T-cell (primary cell): ENCODE measurements at regions not wholly inside any gene's neighbourhood (a gene's known extent, or its start where the extent isn't known, plus 50 kb on each side); places are given as distances from the start of the nearest gene placed in this dataset.
"Not testable (repeated sequence)": the region's sequence is repeated elsewhere in the genome, so short reads cannot be mapped to it uniquely, and the experiment has no call there.

Experiments
- ATAC-seq, 4 experiments: fragments of 200-7000 bp in 3 of 4; fragments of 150-1000 bp in 1 of 4; cut with Tn5 transposase; replicated peaks in 1 of 4; 1 replicate in 3 of 4; 2 replicates in 1 of 4; pipeline ENCODE4 v1.10.0; 2021; ENCODE audit warnings: moderate library complexity in 3 of 4, mild to moderate bottlenecking in 2 of 4, moderate number of reproducible peaks in 1 of 4
- CTCF ChIA-PET, 2 donors: fragments of 300-600 bp; sonication (Branson Sonifier 250); formaldehyde crosslinking; loops; one replicate each; lab custom pipeline; 2022; ENCODE audit warnings: antibody characterized with exemption in 2 of 2; lab: Charles Lee
- POLR2A ChIA-PET, 2 donors: fragments of 300-600 bp; sonication (Branson Sonifier 250); formaldehyde crosslinking; loops; one replicate each; lab custom pipeline; 2022; ENCODE audit warnings: antibody characterized with exemption in 2 of 2; lab: Charles Lee
- DNase-seq, 35 experiments: peaks; one replicate each; pipeline versions ENCODE4 v3.0.0 to v3.0.0-alpha.2; 2013 to 2023
- H3K27ac ChIP-seq: one replicate; pipeline ENCODE4 v1.5.1; 2013; ENCODE audit warnings: low read length
- H3K27me3 ChIP-seq, 2 experiments: replicated peaks in 1 of 2; 1 replicate in 1 of 2; 2 replicates in 1 of 2; pipeline versions ENCODE4 v1.6.1 to v1.7.0; 2013; ENCODE audit warnings: low read length in 1 of 2, mixed read lengths in 1 of 2; ENCODE audit not compliant: control insufficient read depth in 2 of 2, insufficient read depth in 2 of 2; ENCODE audit errors: extremely low read depth in 1 of 2
- H3K36me3 ChIP-seq, 2 donors: 1 replicate in 1 of 2; 2 replicates in 1 of 2; pipeline versions ENCODE4 v1.6.1 to v1.7.0; 2013; ENCODE audit warnings: low read length in 1 of 2; ENCODE audit not compliant: control insufficient read depth in 2 of 2, insufficient read depth in 1 of 2; ENCODE audit errors: extremely low read depth in 1 of 2
- H3K4me1 ChIP-seq, 2 experiments: 1 replicate in 1 of 2; 2 replicates in 1 of 2; pipeline versions ENCODE4 v1.6.1 to v1.7.0; 2013; ENCODE audit warnings: low read length in 2 of 2, mixed read lengths in 1 of 2; ENCODE audit not compliant: insufficient read depth in 2 of 2, control insufficient read depth in 1 of 2; ENCODE audit errors: extremely low read depth in 1 of 2
- H3K4me3 ChIP-seq, 2 donors: 1 replicate in 1 of 2; 2 replicates in 1 of 2; pipeline versions ENCODE4 v1.5.1 to v1.7.0; 2013; ENCODE audit warnings: mild to moderate bottlenecking in 2 of 2, low read length in 1 of 2, moderate library complexity in 1 of 2; ENCODE audit not compliant: control insufficient read depth in 1 of 2; ENCODE audit errors: extremely low read depth in 1 of 2
- H3K9me3 ChIP-seq: 2 replicates; pipeline ENCODE4 v1.7.0; 2013
- H3K27ac Mint-ChIP-seq, 2 donors: one replicate each; pipeline ENCODE4 v1.8.0; 2020 to 2021; ENCODE audit warnings: mild to moderate bottlenecking in 2 of 2, mixed read lengths in 2 of 2
- H3K27me3 Mint-ChIP-seq, 2 donors: one replicate each; pipeline ENCODE4 v1.8.0; 2021 to 2022; ENCODE audit warnings: mixed read lengths in 2 of 2
- H3K36me3 Mint-ChIP-seq: one replicate; pipeline ENCODE4 v1.8.0; 2021; ENCODE audit warnings: mixed read lengths
- H3K4me1 Mint-ChIP-seq, 3 donors: one replicate each; pipeline ENCODE4 v1.8.0; 2020 to 2022; ENCODE audit warnings: mixed read lengths in 3 of 3, mild to moderate bottlenecking in 1 of 3
- H3K4me3 Mint-ChIP-seq, 3 donors: one replicate each; pipeline ENCODE4 v1.8.0; 2020 to 2022; ENCODE audit warnings: mild to moderate bottlenecking in 3 of 3, mixed read lengths in 3 of 3, moderate library complexity in 3 of 3
- H3K9me3 Mint-ChIP-seq, 3 donors: one replicate each; pipeline ENCODE4 v1.8.0; 2020 to 2022; ENCODE audit warnings: mixed read lengths in 3 of 3
- WGBS: methylation state at CpG from one replicate; pipeline ENCODE4 v1.1.5; 2013; ENCODE audit warnings: missing lambda C conversion rate; ENCODE audit not compliant: insufficient coverage; 5-methylcytosine and 5-hydroxymethylcytosine counted together

- Histone ChIP-seq H3K9me3 (peaks cover 5% of the 10 kb centered on the region), H3K4me1 (no peaks in the 10 kb centered on the region), H3K4me3 (no peak overlapping the region), H3K27me3 (no peaks in the 10 kb centered on the region), H3K36me3 (no peaks in the 10 kb centered on the region), H3K27ac (no peak overlapping the region)
- Mint-ChIP-seq H3K9me3 (peaks cover 33 to 50% (median 42%) of the 10 kb centered on the region in 3 donors), H3K36me3 (no peaks in the 10 kb centered on the region), H3K27ac (no peak overlapping the region), H3K4me3 (no peak overlapping the region), H3K27me3 (no peaks in the 10 kb centered on the region), H3K4me1 (no peaks in the 10 kb centered on the region)
- CTCF ChIA-PET = no interaction called here
- POLR2A ChIA-PET = no interaction called here
- 100% methylated on average over 1 of the region's 1 CpG for WGBS
- DNase-seq = no peak
- no peak for ATAC-seq
Measured at GRCh38 chr16:60100371-60100770, 1366.3 kb upstream of the GOT2 start.

- Histone ChIP-seq H3K27ac (no peak overlapping the region), H3K9me3 (no peaks in the 10 kb centered on the region), H3K36me3 (no peaks in the 10 kb centered on the region), H3K27me3 (no peaks in the 10 kb centered on the region), H3K4me3 (no peak overlapping the region), H3K4me1 (no peaks in the 10 kb centered on the region)
- no CpG with 5 or more reads among the region's 3 CpGs for WGBS
- DNase-seq (no peak), ATAC-seq (no peak)
- peaks cover 10 to 29% (median 23%) of the 10 kb centered on the region in 3 donors for H3K9me3 Mint-ChIP-seq
- no peaks in the 10 kb centered on the region for H3K27me3 Mint-ChIP-seq
- no peak overlapping the region for H3K27ac Mint-ChIP-seq
- H3K36me3 Mint-ChIP-seq = no peaks in the 10 kb centered on the region
- no peak overlapping the region for H3K4me3 Mint-ChIP-seq
- POLR2A ChIA-PET = no interaction called here
- H3K4me1 Mint-ChIP-seq = no peaks in the 10 kb centered on the region
- CTCF ChIA-PET = no interaction called here
Measured at GRCh38 chr16:60091529-60091928, 1357.4 kb upstream of the GOT2 start.

GRCh38 chr16:60091071-60091470 is 1357.0 kb upstream of the GOT2 start:
- no peaks in the 10 kb centered on the region for H3K9me3 ChIP-seq
- H3K27me3 Mint-ChIP-seq = no peaks in the 10 kb centered on the region
- ChIA-PET CTCF (no interaction called here), POLR2A (no interaction called here)
- H3K4me3 ChIP-seq = no peak overlapping the region
- H3K36me3 Mint-ChIP-seq = no peaks in the 10 kb centered on the region
- H3K27ac ChIP-seq = no peak overlapping the region
- no peak for DNase-seq
- H3K27me3 ChIP-seq = no peaks in the 10 kb centered on the region
- no peaks in the 10 kb centered on the region for H3K4me1 Mint-ChIP-seq
- no peaks in the 10 kb centered on the region for H3K36me3 ChIP-seq
- no peak overlapping the region for H3K27ac Mint-ChIP-seq
- no peak overlapping the region for H3K4me3 Mint-ChIP-seq
- H3K4me1 ChIP-seq = no peaks in the 10 kb centered on the region
- ATAC-seq = no peak
- H3K9me3 Mint-ChIP-seq = peaks cover 8 to 28% (median 22%) of the 10 kb centered on the region in 3 donors

GRCh38 chr16:60087530-60087929 is 1353.4 kb upstream of the GOT2 start:
- no peak for ATAC-seq
- CTCF ChIA-PET = no interaction called here
- no peak overlapping the region for H3K4me3 Mint-ChIP-seq

GRCh38 chr16:60078819-60079218 is 1344.7 kb upstream of the GOT2 start:
- H3K36me3 Mint-ChIP-seq, POLR2A ChIA-PET, H3K4me1 Mint-ChIP-seq, H3K27me3 Mint-ChIP-seq, H3K9me3 ChIP-seq, H3K36me3 ChIP-seq, ATAC-seq, H3K27ac Mint-ChIP-seq, H3K4me1 ChIP-seq, H3K4me3 ChIP-seq, H3K4me3 Mint-ChIP-seq, H3K27ac ChIP-seq, CTCF ChIA-PET, H3K27me3 ChIP-seq, DNase-seq: not testable (repeated sequence)
- peaks cover 16 to 42% (median 21%) of the 10 kb centered on the region in 3 donors for H3K9me3 Mint-ChIP-seq
- no CpG with 5 or more reads among the region's 10 CpGs for WGBS

More at GRCh38 chr16:60087530-60087929, 1353.4 kb upstream of the GOT2 start:
- no peaks in the 10 kb centered on the region for H3K36me3 Mint-ChIP-seq
- no peaks in the 10 kb centered on the region for H3K36me3 ChIP-seq
- H3K27me3 ChIP-seq = no peaks in the 10 kb centered on the region
- H3K27ac ChIP-seq = no peak overlapping the region
- H3K4me1 ChIP-seq = no peaks in the 10 kb centered on the region
- H3K27me3 Mint-ChIP-seq = no peaks in the 10 kb centered on the region
- H3K9me3 Mint-ChIP-seq = peaks cover 3 to 23% (median 21%) of the 10 kb centered on the region in 3 donors
- POLR2A ChIA-PET = no interaction called here
- H3K4me1 Mint-ChIP-seq = no peaks in the 10 kb centered on the region
- no peak overlapping the region for H3K4me3 ChIP-seq
- H3K27ac Mint-ChIP-seq = no peak overlapping the region
- no peak for DNase-seq
- no peaks in the 10 kb centered on the region for H3K9me3 ChIP-seq

GRCh38 chr16:60077861-60078260 is 1343.7 kb upstream of the GOT2 start:
- whole genome bisulfite sequencing = no CpG with 5 or more reads among the region's 3 CpGs
- no peaks in the 10 kb centered on the region for H3K4me1 ChIP-seq

GRCh38 chr16:60074378-60074777 is 1340.3 kb upstream of the GOT2 start:
- Histone ChIP-seq H3K4me1 (no peaks in the 10 kb centered on the region), H3K4me3 (no peak overlapping the region), H3K27me3 (no peaks in the 10 kb centered on the region), H3K36me3 (no peaks in the 10 kb centered on the region), H3K27ac (no peak overlapping the region), H3K9me3 (no peaks in the 10 kb centered on the region)
- 100% methylated on average over 1 of the region's 4 CpGs for WGBS
- ChIA-PET POLR2A (no interaction called here), CTCF (no interaction called here)
- Mint-ChIP-seq H3K9me3 (peaks cover 9 to 35% (median 21%) of the 10 kb centered on the region in 3 donors), H3K27me3 (no peaks in the 10 kb centered on the region), H3K36me3 (no peaks in the 10 kb centered on the region), H3K4me3 (no peak overlapping the region), H3K4me1 (no peaks in the 10 kb centered on the region), H3K27ac (no peak overlapping the region)
- DNase-seq (no peak), ATAC-seq (no peak)

More at GRCh38 chr16:60077861-60078260, 1343.7 kb upstream of the GOT2 start:
- ChIA-PET CTCF (no interaction called here), POLR2A (no interaction called here)
- ATAC-seq (no peak), DNase-seq (no peak)
- Histone ChIP-seq H3K36me3 (no peaks in the 10 kb centered on the region), H3K27me3 (no peaks in the 10 kb centered on the region), H3K9me3 (no peaks in the 10 kb centered on the region), H3K27ac (no peak overlapping the region), H3K4me3 (no peak overlapping the region)
- H3K4me3 Mint-ChIP-seq = no peak overlapping the region
- H3K36me3 Mint-ChIP-seq = no peaks in the 10 kb centered on the region
- H3K4me1 Mint-ChIP-seq = no peaks in the 10 kb centered on the region
- no peak overlapping the region for H3K27ac Mint-ChIP-seq
- peaks cover 16 to 42% (median 19%) of the 10 kb centered on the region in 3 donors for H3K9me3 Mint-ChIP-seq
- H3K27me3 Mint-ChIP-seq = no peaks in the 10 kb centered on the region
